Astrocyte (in vitro differentiated cells and primary cell): ENCODE measurements at regions not wholly inside any gene's neighbourhood (a gene's known extent, or its start where the extent isn't known, plus 50 kb on each side); places are given as distances from the start of the nearest gene placed in this dataset.

Experiments
- EZH2 ChIP-seq: IDR thresholded peaks from 2 replicates; pipeline ENCODE4 v1.6.1; 2012; ENCODE audit warnings: mild to moderate bottlenecking, low read length, inconsistent platforms; ENCODE audit not compliant: insufficient read depth
- TF ChIP-seq, protein P1 (sequence below): IDR thresholded peaks from 2 replicates; pipeline ENCODE4 v1.5.1; 2011; ENCODE audit warnings: low read depth, mild to moderate bottlenecking, inconsistent platforms, low read length, moderate library complexity; ENCODE audit not compliant: insufficient read depth

DNA sequence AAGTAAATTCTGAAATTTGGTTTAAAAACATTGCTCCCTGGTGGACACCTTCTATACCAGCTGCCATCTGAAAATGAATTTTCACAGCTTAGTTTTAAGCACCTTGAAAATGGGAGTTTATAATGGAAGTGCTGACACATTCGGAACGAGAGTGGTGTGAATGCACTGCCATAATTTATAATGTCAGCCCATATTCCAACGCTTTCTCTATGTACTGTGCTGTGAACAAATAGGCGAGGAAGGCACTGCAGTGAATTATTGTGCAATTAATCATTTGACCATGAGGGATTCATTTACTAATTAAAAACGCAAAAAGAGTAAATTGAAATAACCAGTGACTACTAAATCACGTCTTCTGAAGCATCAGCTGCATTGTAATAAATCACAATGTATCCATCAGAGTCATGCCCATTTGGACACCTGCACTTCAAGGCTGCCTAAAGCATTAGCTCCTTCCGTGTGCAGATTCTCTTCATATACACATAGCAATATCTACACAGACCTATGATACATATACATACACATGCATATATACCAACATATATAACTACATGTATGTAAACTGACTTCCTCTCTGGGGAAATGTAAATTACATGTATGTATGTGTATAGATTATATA lies 699.8 kb downstream of the GALR1 start:
- TF ChIP-seq, protein P1, sequence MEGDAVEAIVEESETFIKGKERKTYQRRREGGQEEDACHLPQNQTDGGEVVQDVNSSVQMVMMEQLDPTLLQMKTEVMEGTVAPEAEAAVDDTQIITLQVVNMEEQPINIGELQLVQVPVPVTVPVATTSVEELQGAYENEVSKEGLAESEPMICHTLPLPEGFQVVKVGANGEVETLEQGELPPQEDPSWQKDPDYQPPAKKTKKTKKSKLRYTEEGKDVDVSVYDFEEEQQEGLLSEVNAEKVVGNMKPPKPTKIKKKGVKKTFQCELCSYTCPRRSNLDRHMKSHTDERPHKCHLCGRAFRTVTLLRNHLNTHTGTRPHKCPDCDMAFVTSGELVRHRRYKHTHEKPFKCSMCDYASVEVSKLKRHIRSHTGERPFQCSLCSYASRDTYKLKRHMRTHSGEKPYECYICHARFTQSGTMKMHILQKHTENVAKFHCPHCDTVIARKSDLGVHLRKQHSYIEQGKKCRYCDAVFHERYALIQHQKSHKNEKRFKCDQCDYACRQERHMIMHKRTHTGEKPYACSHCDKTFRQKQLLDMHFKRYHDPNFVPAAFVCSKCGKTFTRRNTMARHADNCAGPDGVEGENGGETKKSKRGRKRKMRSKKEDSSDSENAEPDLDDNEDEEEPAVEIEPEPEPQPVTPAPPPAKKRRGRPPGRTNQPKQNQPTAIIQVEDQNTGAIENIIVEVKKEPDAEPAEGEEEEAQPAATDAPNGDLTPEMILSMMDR = no peak
- no peak for TF ChIP-seq EZH2
